Mesenchymal stem cell (in vitro differentiated cells and primary cell): ENCODE measurements at regions not wholly inside any gene's neighbourhood (a gene's known extent, or its start where the extent isn't known, plus 50 kb on each side); places are given as distances from the start of the nearest gene placed in this dataset.
A peak's percentile ranks its signal among the peaks of the same experiment; 100 is the strongest.
"Not testable (repeated sequence)": the region's sequence is repeated elsewhere in the genome, so short reads cannot be mapped to it uniquely, and the experiment has no call there.

Source experiments
- DNase-seq: peaks from one replicate; pipeline ENCODE4 v3.0.0-alpha.2; 2013
- H2AFZ ChIP-seq: one replicate; pipeline ENCODE4 v1.6.1; 2013; ENCODE audit warnings: low read depth, mild to moderate bottlenecking, control low read depth, inconsistent platforms, low read length, moderate library complexity
- H2AK5ac ChIP-seq: 2 replicates; pipeline ENCODE4 v1.6.1; 2013; ENCODE audit warnings: low read length, moderate library complexity, mild to moderate bottlenecking, inconsistent platforms; ENCODE audit not compliant: severe bottlenecking
- H2BK120ac ChIP-seq: one replicate; pipeline ENCODE4 v1.6.1; 2013; ENCODE audit warnings: low read depth, mild to moderate bottlenecking, inconsistent platforms, low read length, moderate library complexity
- H2BK12ac ChIP-seq, 2 experiments: one replicate each; pipeline ENCODE4 v1.6.1; 2013; ENCODE audit warnings: inconsistent platforms in 2 of 2, low read length in 2 of 2, mild to moderate bottlenecking in 2 of 2, moderate library complexity in 2 of 2, control low read depth in 1 of 2
- H2BK15ac ChIP-seq: one replicate; pipeline ENCODE4 v1.6.1; 2013; ENCODE audit warnings: mild to moderate bottlenecking, low read depth, inconsistent platforms; ENCODE audit not compliant: poor library complexity, severe bottlenecking
- H2BK5ac ChIP-seq: 2 replicates; pipeline ENCODE4 v1.6.1; 2013; ENCODE audit warnings: low read depth, mild to moderate bottlenecking, low read length, control low read depth, inconsistent platforms; ENCODE audit not compliant: poor library complexity, severe bottlenecking
- H3K14ac ChIP-seq, 2 experiments: one replicate each; pipeline ENCODE4 v1.6.1; 2013; ENCODE audit warnings: inconsistent platforms in 2 of 2, low read length in 2 of 2, control low read depth in 1 of 2, mild to moderate bottlenecking in 1 of 2, moderate library complexity in 1 of 2
- H3K18ac ChIP-seq, 2 experiments: one replicate each; pipeline ENCODE4 v1.6.1; 2013; ENCODE audit warnings: inconsistent platforms in 2 of 2, low read length in 2 of 2, control low read depth in 1 of 2, low read depth in 1 of 2, mild to moderate bottlenecking in 1 of 2
- H3K23ac ChIP-seq, 2 experiments: one replicate each; pipeline ENCODE4 v1.6.1; 2013; ENCODE audit warnings: inconsistent platforms in 2 of 2, low read length in 2 of 2, mild to moderate bottlenecking in 2 of 2, moderate library complexity in 2 of 2, control low read depth in 1 of 2
- H3K27ac ChIP-seq: 2 replicates; pipeline ENCODE4 v1.5.1; 2013; ENCODE audit warnings: mild to moderate bottlenecking, moderate library complexity, low read length, control low read depth, inconsistent platforms; ENCODE audit not compliant: poor library complexity, severe bottlenecking
- H3K27me3 ChIP-seq, 2 experiments: 2 replicates each; pipeline versions ENCODE4 v1.6.1 to v1.7.0; 2013; ENCODE audit warnings: low read length in 2 of 2, mild to moderate bottlenecking in 2 of 2, moderate library complexity in 2 of 2, control low read depth in 1 of 2, inconsistent platforms in 1 of 2; ENCODE audit not compliant: control insufficient read depth in 1 of 2, insufficient read depth in 1 of 2
- H3K36me3 ChIP-seq, 2 experiments: 2 replicates each; pipeline versions ENCODE4 v1.6.1 to v1.7.0; 2013; ENCODE audit warnings: low read length in 2 of 2, control low read depth in 1 of 2, inconsistent platforms in 1 of 2, low read depth in 1 of 2, mild to moderate bottlenecking in 1 of 2; ENCODE audit not compliant: insufficient read depth in 2 of 2, control insufficient read depth in 1 of 2
- H3K4ac ChIP-seq, 2 experiments: one replicate each; pipeline ENCODE4 v1.6.1; 2013; ENCODE audit warnings: inconsistent platforms in 2 of 2, low read length in 2 of 2, mild to moderate bottlenecking in 2 of 2, moderate library complexity in 2 of 2, control low read depth in 1 of 2, low read depth in 1 of 2
- H3K4me1 ChIP-seq: 2 replicates; pipeline ENCODE4 v1.6.1; 2013; ENCODE audit warnings: low read depth, low read length, control low read depth; ENCODE audit not compliant: control insufficient read depth, insufficient read depth
- H3K4me2 ChIP-seq: 2 replicates; pipeline ENCODE4 v1.6.1; 2013; ENCODE audit warnings: low read length, mild to moderate bottlenecking, inconsistent platforms; ENCODE audit not compliant: poor library complexity, severe bottlenecking
- H3K4me3 ChIP-seq, 2 experiments: 2 replicates each; pipeline versions ENCODE4 v1.5.1 to v1.7.0; 2013; ENCODE audit warnings: low read length in 2 of 2, mild to moderate bottlenecking in 2 of 2, control low read depth in 1 of 2, low read depth in 1 of 2; ENCODE audit not compliant: insufficient read depth in 1 of 2
- H3K79me1 ChIP-seq: replicated peaks from 2 replicates; pipeline ENCODE4 v1.6.1; 2013; ENCODE audit warnings: mild to moderate bottlenecking, control low read depth, low read length, inconsistent platforms; ENCODE audit not compliant: poor library complexity, severe bottlenecking
- H3K9ac ChIP-seq: 2 replicates; pipeline ENCODE4 v1.7.0; 2013; ENCODE audit warnings: mild to moderate bottlenecking, low read length, moderate library complexity
- H3K9me3 ChIP-seq: 2 replicates; pipeline ENCODE4 v1.7.0; 2013; ENCODE audit warnings: mild to moderate bottlenecking, low read length; ENCODE audit not compliant: control insufficient read depth
- H4K8ac ChIP-seq: one replicate; pipeline ENCODE4 v1.6.1; 2013; ENCODE audit warnings: inconsistent platforms, mild to moderate bottlenecking, low read length, moderate library complexity
- H4K91ac ChIP-seq: one replicate; pipeline ENCODE4 v1.6.1; 2013; ENCODE audit warnings: mild to moderate bottlenecking, low read length, inconsistent platforms
- WGBS: methylation state at CpG from one replicate; pipeline ENCODE4 v1.1.7; 2013; ENCODE audit warnings: mixed read lengths; 5-methylcytosine and 5-hydroxymethylcytosine counted together

DNA sequence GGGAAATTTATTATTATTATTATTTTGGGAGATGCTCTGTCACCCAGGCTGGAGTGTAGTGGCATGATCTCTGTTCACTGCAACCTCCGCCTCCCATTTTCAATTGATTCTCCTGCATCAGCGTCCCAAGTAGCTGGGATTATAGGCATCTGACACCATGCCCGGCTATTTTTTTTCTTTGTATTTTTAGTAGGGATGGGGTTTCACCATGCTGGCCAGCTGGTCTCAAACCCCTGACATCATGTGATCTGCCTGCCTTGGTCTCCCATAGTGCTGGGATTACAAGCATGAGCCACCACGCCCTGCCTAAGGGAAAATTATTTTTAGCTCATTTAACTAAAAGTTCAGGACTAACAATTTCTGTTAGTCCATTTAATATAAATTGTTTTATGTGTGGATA lies 109.2 kb upstream of the SESTD1 start:
- H3K27ac ChIP-seq: no peak overlapping the region

DNA sequence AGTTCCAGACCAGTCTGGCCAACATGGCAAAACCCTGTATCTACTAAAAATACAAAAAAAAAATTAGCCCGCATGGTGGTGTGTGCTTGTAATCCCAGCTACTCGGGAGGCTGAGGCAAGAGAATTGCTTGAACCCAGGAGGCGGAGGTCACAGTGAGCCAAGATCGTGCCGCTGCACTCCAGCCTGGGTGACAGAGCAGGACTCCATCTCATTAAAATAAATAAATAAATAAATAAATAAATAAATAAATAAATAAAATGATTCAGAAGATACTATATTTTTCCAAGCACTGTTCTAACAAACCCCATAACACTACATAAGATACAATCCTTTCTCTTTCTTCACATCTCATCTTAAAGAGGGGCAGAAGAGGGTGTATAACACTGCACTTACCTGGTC lies 100.9 kb upstream of the SESTD1 start:
- not testable (repeated sequence) for H3K4ac ChIP-seq, H3K9ac ChIP-seq, H2BK5ac ChIP-seq, H2AFZ ChIP-seq, H3K27ac ChIP-seq, H2BK15ac ChIP-seq, H4K8ac ChIP-seq, H2AK5ac ChIP-seq, H3K27me3 ChIP-seq, H2BK12ac ChIP-seq, H4K91ac ChIP-seq, H3K4me3 ChIP-seq, H3K23ac ChIP-seq, H3K18ac ChIP-seq, H3K4me2 ChIP-seq, H3K4me1 ChIP-seq, H2BK120ac ChIP-seq, H3K36me3 ChIP-seq, H3K79me1 ChIP-seq, H3K14ac ChIP-seq, H3K9me3 ChIP-seq, DNase-seq
- WGBS: 94% methylated on average over 2 of the region's 5 CpGs

More for the DNA sequence above, 109.2 kb upstream of the SESTD1 start:
- no peak overlapping the region for H3K23ac ChIP-seq
- H2AK5ac ChIP-seq: no peak overlapping the region
- H2BK12ac ChIP-seq: no peak overlapping the region
- no peak overlapping the region for H3K4me2 ChIP-seq
- no peaks in the 10 kb centered on the region for H3K79me1 ChIP-seq
- no peak overlapping the region for H3K4ac ChIP-seq
- H2AFZ ChIP-seq: no peak overlapping the region
- no peak overlapping the region for H2BK120ac ChIP-seq
- no peak for DNase-seq
- no peaks in the 10 kb centered on the region for H3K9me3 ChIP-seq
- no peak overlapping the region for H3K4me3 ChIP-seq
- no peaks in the 10 kb centered on the region for H3K27me3 ChIP-seq
- H3K36me3 ChIP-seq: no peaks in the 10 kb centered on the region
- H2BK15ac ChIP-seq: no peak overlapping the region
- 100% methylated on average over 3 of the region's 4 CpGs for WGBS
- no peak overlapping the region for H3K18ac ChIP-seq
- no peaks in the 10 kb centered on the region for H3K4me1 ChIP-seq
- H3K14ac ChIP-seq: no peak overlapping the region
- H4K91ac ChIP-seq: no peak overlapping the region
- H2BK5ac ChIP-seq: no peak overlapping the region
- no peak overlapping the region for H4K8ac ChIP-seq
- no peak overlapping the region for H3K9ac ChIP-seq

DNA sequence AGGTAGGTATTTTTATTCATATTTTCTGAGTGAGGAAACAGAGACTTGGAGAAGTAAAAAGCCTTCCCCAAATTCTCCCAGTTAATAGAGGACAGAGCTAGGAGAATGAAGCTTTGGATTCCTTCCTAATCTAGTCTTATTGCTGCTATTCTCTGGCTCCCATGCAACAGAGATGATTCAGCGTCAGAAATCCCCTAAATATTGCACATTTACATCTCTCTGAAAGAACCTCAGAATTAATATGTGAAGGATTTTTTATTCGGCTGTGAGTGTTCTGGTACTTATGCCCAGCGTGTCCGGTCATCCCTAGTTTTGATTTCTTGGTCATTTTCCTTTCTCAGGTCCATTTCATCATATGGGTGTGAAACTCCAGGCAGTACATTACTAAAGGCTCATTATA lies 91.2 kb upstream of the SESTD1 start:
- DNase-seq: no peak

DNA sequence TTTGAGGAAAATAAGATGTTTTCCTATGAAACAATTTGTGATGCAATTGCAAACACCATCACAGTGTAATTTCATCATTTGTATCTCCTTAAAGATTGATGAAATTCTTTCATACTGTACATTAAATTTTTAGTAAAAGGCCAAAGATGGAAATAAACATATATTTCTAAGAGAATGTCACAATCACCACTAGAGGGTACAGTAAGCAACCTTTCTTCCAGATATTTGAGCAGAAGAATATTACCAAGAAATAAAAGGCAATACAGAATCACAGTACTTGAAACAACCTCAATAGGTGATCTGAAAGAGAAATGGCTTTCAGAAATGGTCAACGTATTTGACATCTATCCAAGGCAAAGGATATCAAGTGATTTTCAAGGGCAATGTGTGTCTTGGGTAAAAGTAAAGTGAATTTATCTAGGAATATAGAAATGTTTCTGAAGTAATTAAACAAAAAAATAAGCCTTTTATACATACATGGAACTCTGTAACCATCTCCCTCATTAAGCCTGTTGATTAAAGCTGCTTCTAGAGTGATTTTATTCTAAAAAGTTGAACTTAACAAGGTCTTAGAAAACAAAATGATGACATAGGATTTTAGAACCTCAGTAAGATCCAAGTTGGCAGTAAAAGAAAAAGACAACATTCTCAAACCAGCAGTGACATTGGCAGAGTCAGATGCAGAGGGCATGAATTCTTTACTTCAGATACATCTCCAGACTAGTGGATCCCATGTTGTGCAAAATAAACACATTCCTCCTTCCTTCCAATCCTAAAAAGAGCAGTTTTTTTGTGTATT lies 90.3 kb upstream of the SESTD1 start:
- Histone ChIP-seq H3K27ac (no peak overlapping the region), H3K4ac (no peak overlapping the region), H2BK120ac (no peak overlapping the region), H3K27me3 (no peaks in the 10 kb centered on the region), H2BK15ac (no peak overlapping the region), H3K9ac (no peak overlapping the region), H3K23ac (no peak overlapping the region), H2BK5ac (no peak overlapping the region), H3K9me3 (no peaks in the 10 kb centered on the region), H3K36me3 (no peaks in the 10 kb centered on the region), H2BK12ac (no peak overlapping the region), H2AK5ac (no peak overlapping the region), H3K14ac (no peak overlapping the region), H4K91ac (no peak overlapping the region), H2AFZ (no peak overlapping the region), H3K79me1 (no peaks in the 10 kb centered on the region), H4K8ac (no peak overlapping the region), H3K18ac (no peak overlapping the region), H3K4me2 (no peak overlapping the region), H3K4me1 (no peaks in the 10 kb centered on the region), H3K4me3 (no peak overlapping the region)
- WGBS: 86% methylated on average over 1 of the region's 1 CpG
- DNase-seq: no peak

More for the DNA sequence above, 91.2 kb upstream of the SESTD1 start:
- H3K14ac ChIP-seq: no peak overlapping the region
- no peak overlapping the region for H2BK120ac ChIP-seq
- H3K27me3 ChIP-seq: no peaks in the 10 kb centered on the region
- H3K9me3 ChIP-seq: no peaks in the 10 kb centered on the region
- no peak overlapping the region for H4K91ac ChIP-seq
- no peak overlapping the region for H2BK15ac ChIP-seq
- no peak overlapping the region for H3K23ac ChIP-seq
- no peaks in the 10 kb centered on the region for H3K36me3 ChIP-seq
- no peak overlapping the region for H2AFZ ChIP-seq
- H3K18ac ChIP-seq: no peak overlapping the region
- no peak overlapping the region for H3K27ac ChIP-seq
- H3K4ac ChIP-seq: no peak overlapping the region
- WGBS: 96% methylated on average over 3 of the region's 4 CpGs
- no peak overlapping the region for H2AK5ac ChIP-seq
- H3K4me1 ChIP-seq: no peaks in the 10 kb centered on the region
- no peak overlapping the region for H3K4me2 ChIP-seq
- no peak overlapping the region for H2BK5ac ChIP-seq
- H3K79me1 ChIP-seq: no peaks in the 10 kb centered on the region
- no peak overlapping the region for H2BK12ac ChIP-seq
- H3K9ac ChIP-seq: peak overlapping the region; percentile 39
- no peak overlapping the region for H4K8ac ChIP-seq
- no peak overlapping the region for H3K4me3 ChIP-seq
